ENCODE measurements at regions not wholly inside any gene's neighbourhood (a gene's known extent, or its start where the extent isn't known, plus 50 kb on each side); places are given as distances from the start of the nearest gene placed in this dataset.

- H3K9me3 ChIP-seq: no peaks in the 10 kb centered on the region
- H3K4me1 ChIP-seq: no peaks in the 10 kb centered on the region
- intact Hi-C loops (cut with DNase I): no loop called here
- no peaks in the 10 kb centered on the region for H3K36me3 ChIP-seq
- no peaks in the 10 kb centered on the region for H3K27me3 ChIP-seq
- 85 to 91% methylated on average over 2 of the region's 2 CpGs for WGBS, 2 donors
- H3K27ac ChIP-seq: no peak overlapping the region
- DNase-seq: no peak
- H3K4me3 ChIP-seq: no peak overlapping the region
- TF ChIP-seq POLR2A (IDR thresholded peaks at IDR 0.05) (no peak), CTCF (IDR thresholded peaks at IDR 0.05) (no peak)
Measured at GRCh38 chr2:221245772-221246171, 326.3 kb downstream of the EPHA4 start.

GRCh38 chr2:221254299-221254698 is 317.8 kb downstream of the EPHA4 start:
- no peaks in the 10 kb centered on the region for H3K4me1 ChIP-seq
- H3K4me3 ChIP-seq: no peak overlapping the region
- H3K27ac ChIP-seq: no peak overlapping the region
- H3K9me3 ChIP-seq: no peaks in the 10 kb centered on the region
- intact Hi-C loops (cut with DNase I): no loop called here
- no peak for TF ChIP-seq CTCF (IDR thresholded peaks at IDR 0.05)
- no peaks in the 10 kb centered on the region for H3K36me3 ChIP-seq
- no peak for DNase-seq
- no peaks in the 10 kb centered on the region for H3K27me3 ChIP-seq
- 36 to 51% methylated on average over 4 of the region's 4 CpGs for WGBS, 2 donors

GRCh38 chr2:221255862-221256261 is 316.2 kb downstream of the EPHA4 start:
- Histone ChIP-seq H3K4me3 (no peak overlapping the region), H3K27me3 (no peaks in the 10 kb centered on the region), H3K36me3 (no peaks in the 10 kb centered on the region), H3K27ac (no peak overlapping the region), H3K9me3 (no peaks in the 10 kb centered on the region), H3K4me1 (no peaks in the 10 kb centered on the region)
- TF ChIP-seq CTCF (IDR thresholded peaks at IDR 0.05) (no peak), POLR2A (IDR thresholded peaks at IDR 0.05) (no peak)
- WGBS, 2 donors: 33 to 57% methylated on average over 5 of the region's 5 CpGs
- DNase-seq: no peak
- intact Hi-C loops (cut with DNase I): no loop called here

- intact Hi-C loops (cut with DNase I): no loop called here
- no peaks in the 10 kb centered on the region for H3K4me1 ChIP-seq
- no peak overlapping the region for H3K4me3 ChIP-seq
- no peak overlapping the region for H3K27ac ChIP-seq
- H3K27me3 ChIP-seq: no peaks in the 10 kb centered on the region
- H3K36me3 ChIP-seq: no peaks in the 10 kb centered on the region
- WGBS, 2 donors: 90 to 93% methylated on average over 3 of the region's 3 CpGs
- no peaks in the 10 kb centered on the region for H3K9me3 ChIP-seq
- DNase-seq: no peak
- TF ChIP-seq CTCF (IDR thresholded peaks at IDR 0.05) (no peak), POLR2A (IDR thresholded peaks at IDR 0.05) (no peak)
Measured at GRCh38 chr2:221258464-221258863, 313.6 kb downstream of the EPHA4 start.

GRCh38 chr2:221262651-221263050 is 309.5 kb downstream of the EPHA4 start:
- Histone ChIP-seq H3K4me1 (no peaks in the 10 kb centered on the region), H3K36me3 (no peaks in the 10 kb centered on the region), H3K4me3 (no peak overlapping the region), H3K9me3 (no peaks in the 10 kb centered on the region), H3K27ac (no peak overlapping the region), H3K27me3 (peaks cover 0 to 12% (median 0%) of the 10 kb centered on the region in 4 donors)
- no peak for DNase-seq
- TF ChIP-seq POLR2A (IDR thresholded peaks at IDR 0.05) (no peak), CTCF (IDR thresholded peaks at IDR 0.05) (no peak)
- intact Hi-C loops (cut with DNase I): no loop called here
- WGBS, 2 donors: 81 to 96% methylated on average over 3 of the region's 3 CpGs
